ENCODE measurements at regions not wholly inside any gene's neighbourhood (a gene's known extent, or its start where the extent isn't known, plus 50 kb on each side); places are given as distances from the start of the nearest gene placed in this dataset.

- TF ChIP-seq CTCF (IDR thresholded peaks at IDR 0.05) (no peak), POLR2A (IDR thresholded peaks at IDR 0.05) (no peak), POLR2AphosphoS5 (IDR thresholded peaks at IDR 0.05) (no peak), EP300 (IDR thresholded peaks at IDR 0.05) (no peak)
Measured at GRCh38 chr18:39025531-39025930, 1459.9 kb upstream of the CELF4 start.
